ENCODE measurements at regions not wholly inside any gene's neighbourhood (a gene's known extent, or its start where the extent isn't known, plus 50 kb on each side); places are given as distances from the start of the nearest gene placed in this dataset.

- DNase-seq (ENCODE audit: low read depth in 1 of 2, low spot score in 1 of 2), result no peak
- no peak for TF ChIP-seq JUND (IDR thresholded peaks at IDR 0.05; ENCODE audit: low read depth)
- in situ Hi-C loops (cut with HindIII; ENCODE audit: low pct_unique_long_range_greater_than_20kb, low sequenced_read_pairs), result no loop called here
Observed at GRCh38 chr4:30416547-30416946, 303.6 kb upstream of the PCDH7 start.

- DNase-seq (ENCODE audit: low read depth in 1 of 2, low spot score in 1 of 2), result no peak
- in situ Hi-C loops (cut with HindIII; ENCODE audit: low pct_unique_long_range_greater_than_20kb, low sequenced_read_pairs), result no loop called here
- no peak for TF ChIP-seq JUND (IDR thresholded peaks at IDR 0.05; ENCODE audit: low read depth)
Observed at GRCh38 chr4:30427932-30428331, 292.2 kb upstream of the PCDH7 start.

GRCh38 chr4:30429813-30430761 is 290.1 kb upstream of the PCDH7 start:
- in situ Hi-C loops (cut with HindIII; ENCODE audit: low pct_unique_long_range_greater_than_20kb, low sequenced_read_pairs), result no loop called here
- no peak for DNase-seq (ENCODE audit: low read depth in 1 of 2, low spot score in 1 of 2)
- no peak for TF ChIP-seq JUND (IDR thresholded peaks at IDR 0.05; ENCODE audit: low read depth)

GRCh38 chr4:30434656-30435055 is 285.5 kb upstream of the PCDH7 start:
- no peak for DNase-seq (ENCODE audit: low read depth in 1 of 2, low spot score in 1 of 2)
- in situ Hi-C loops (cut with HindIII; ENCODE audit: low pct_unique_long_range_greater_than_20kb, low sequenced_read_pairs), result no loop called here

GRCh38 chr4:30436394-30436793 is 283.8 kb upstream of the PCDH7 start:
- in situ Hi-C loops (cut with HindIII; ENCODE audit: low pct_unique_long_range_greater_than_20kb, low sequenced_read_pairs), result no loop called here
- no peak for DNase-seq (ENCODE audit: low read depth in 1 of 2, low spot score in 1 of 2)
- TF ChIP-seq JUND (IDR thresholded peaks at IDR 0.05; ENCODE audit: low read depth), result no peak

More at GRCh38 chr4:30434656-30435055, 285.5 kb upstream of the PCDH7 start:
- no peak for TF ChIP-seq JUND (IDR thresholded peaks at IDR 0.05; ENCODE audit: low read depth)

GRCh38 chr4:30437316-30437715 is 282.9 kb upstream of the PCDH7 start:
- no peak for DNase-seq (ENCODE audit: low read depth in 1 of 2, low spot score in 1 of 2)
- no peak for TF ChIP-seq JUND (IDR thresholded peaks at IDR 0.05; ENCODE audit: low read depth)
- in situ Hi-C loops (cut with HindIII; ENCODE audit: low pct_unique_long_range_greater_than_20kb, low sequenced_read_pairs), result no loop called here

- in situ Hi-C loops (cut with HindIII; ENCODE audit: low pct_unique_long_range_greater_than_20kb, low sequenced_read_pairs), result no loop called here
- TF ChIP-seq JUND (IDR thresholded peaks at IDR 0.05; ENCODE audit: low read depth), result no peak
- no peak for DNase-seq (ENCODE audit: low read depth in 1 of 2, low spot score in 1 of 2)
Observed at GRCh38 chr4:30443289-30443688, 276.9 kb upstream of the PCDH7 start.

- no peak for TF ChIP-seq JUND (IDR thresholded peaks at IDR 0.05; ENCODE audit: low read depth)
- DNase-seq (ENCODE audit: low read depth in 1 of 2, low spot score in 1 of 2), result no peak
- in situ Hi-C loops (cut with HindIII; ENCODE audit: low pct_unique_long_range_greater_than_20kb, low sequenced_read_pairs), result no loop called here
Observed at GRCh38 chr4:30450474-30450873, 269.7 kb upstream of the PCDH7 start.

- no peak for DNase-seq (ENCODE audit: low read depth in 1 of 2, low spot score in 1 of 2)
- in situ Hi-C loops (cut with HindIII; ENCODE audit: low pct_unique_long_range_greater_than_20kb, low sequenced_read_pairs), result no loop called here
- no peak for TF ChIP-seq JUND (IDR thresholded peaks at IDR 0.05; ENCODE audit: low read depth)
Observed at GRCh38 chr4:30454504-30454903, 265.7 kb upstream of the PCDH7 start.

- TF ChIP-seq JUND (IDR thresholded peaks at IDR 0.05; ENCODE audit: low read depth), result no peak
- in situ Hi-C loops (cut with HindIII; ENCODE audit: low pct_unique_long_range_greater_than_20kb, low sequenced_read_pairs), result no loop called here
- no peak for DNase-seq (ENCODE audit: low read depth in 1 of 2, low spot score in 1 of 2)
Observed at GRCh38 chr4:30456716-30457115, 263.5 kb upstream of the PCDH7 start.

- in situ Hi-C loops (cut with HindIII; ENCODE audit: low pct_unique_long_range_greater_than_20kb, low sequenced_read_pairs), result no loop called here
- no peak for TF ChIP-seq JUND (IDR thresholded peaks at IDR 0.05; ENCODE audit: low read depth)
- DNase-seq (ENCODE audit: low read depth in 1 of 2, low spot score in 1 of 2), result no peak
Observed at GRCh38 chr4:30460818-30461217, 259.4 kb upstream of the PCDH7 start.

GRCh38 chr4:30461218-30461617 is 259.0 kb upstream of the PCDH7 start:
- in situ Hi-C loops (cut with HindIII; ENCODE audit: low pct_unique_long_range_greater_than_20kb, low sequenced_read_pairs), result no loop called here

GRCh38 chr4:30462445-30463090 is 257.6 kb upstream of the PCDH7 start:
- DNase-seq (ENCODE audit: low read depth in 1 of 2, low spot score in 1 of 2), result no peak
- in situ Hi-C loops (cut with HindIII; ENCODE audit: low pct_unique_long_range_greater_than_20kb, low sequenced_read_pairs), result no loop called here
- TF ChIP-seq JUND (IDR thresholded peaks at IDR 0.05; ENCODE audit: low read depth), result no peak

More at GRCh38 chr4:30461218-30461617, 259.0 kb upstream of the PCDH7 start:
- DNase-seq (ENCODE audit: low read depth in 1 of 2, low spot score in 1 of 2), result no peak
- TF ChIP-seq JUND (IDR thresholded peaks at IDR 0.05; ENCODE audit: low read depth), result no peak

Measured in T47D (cell line).